Head of caudate nucleus (tissue), 42 donors: ENCODE measurements at regions not wholly inside any gene's neighbourhood (a gene's known extent, or its start where the extent isn't known, plus 50 kb on each side); places are given as distances from the start of the nearest gene placed in this dataset.
"Not testable (repeated sequence)": the region's sequence is repeated elsewhere in the genome, so short reads cannot be mapped to it uniquely, and the experiment has no call there.

ENCODE experiments used
- DNase-seq, 42 donors: peaks; one replicate each; pipeline versions ENCODE4 v3.0.0 to v3.0.0-alpha.2; 2020 to 2021; ENCODE audit warnings: mixed read lengths in 7 of 42
- intact Hi-C: fragments of 100-400 bp; cut with DNase I; formaldehyde crosslinking; loops from one replicate; pipeline ENCODE4 v1.15.0; 2022

GRCh38 chr1:14372526-14372925 is 226.0 kb upstream of the KAZN start:
- no peak for DNase-seq
- intact Hi-C loops = no loop called here

- intact Hi-C loops = no loop called here
- no peak for DNase-seq
These were observed 225.3 kb upstream of the KAZN start for GRCh38 chr1:14373081-14373758.

GRCh38 chr1:14375226-14375625 is 223.3 kb upstream of the KAZN start:
- no peak for DNase-seq
- intact Hi-C loops = no loop called here

DNA sequence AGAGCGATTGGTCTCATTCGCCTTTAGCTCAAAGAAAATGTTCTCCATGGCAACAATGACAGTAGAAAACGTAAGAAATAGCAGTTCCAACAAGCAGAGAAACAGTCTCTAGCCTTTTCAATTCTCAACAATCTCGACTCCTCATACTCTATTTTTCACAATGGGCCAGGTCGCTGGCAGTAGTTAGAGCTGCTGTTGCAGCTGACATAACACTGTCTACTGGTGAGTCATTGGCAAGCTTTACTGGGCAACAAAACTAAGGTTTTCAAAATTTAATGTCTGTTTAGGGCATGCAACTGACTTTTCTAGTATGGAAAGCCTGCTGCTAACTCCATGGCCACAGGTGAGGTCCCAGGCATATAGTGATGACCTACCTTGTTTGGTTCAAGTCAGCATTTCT is 221.1 kb upstream of the KAZN start:
- no peak for DNase-seq
- intact Hi-C loops = no loop called here

- DNase-seq = no peak
- intact Hi-C loops = no loop called here
These were observed 218.1 kb upstream of the KAZN start for GRCh38 chr1:14380408-14380807.

GRCh38 chr1:14390816-14391215 is 207.7 kb upstream of the KAZN start:
- intact Hi-C loops = no loop called here
- DNase-seq = no peak

DNA sequence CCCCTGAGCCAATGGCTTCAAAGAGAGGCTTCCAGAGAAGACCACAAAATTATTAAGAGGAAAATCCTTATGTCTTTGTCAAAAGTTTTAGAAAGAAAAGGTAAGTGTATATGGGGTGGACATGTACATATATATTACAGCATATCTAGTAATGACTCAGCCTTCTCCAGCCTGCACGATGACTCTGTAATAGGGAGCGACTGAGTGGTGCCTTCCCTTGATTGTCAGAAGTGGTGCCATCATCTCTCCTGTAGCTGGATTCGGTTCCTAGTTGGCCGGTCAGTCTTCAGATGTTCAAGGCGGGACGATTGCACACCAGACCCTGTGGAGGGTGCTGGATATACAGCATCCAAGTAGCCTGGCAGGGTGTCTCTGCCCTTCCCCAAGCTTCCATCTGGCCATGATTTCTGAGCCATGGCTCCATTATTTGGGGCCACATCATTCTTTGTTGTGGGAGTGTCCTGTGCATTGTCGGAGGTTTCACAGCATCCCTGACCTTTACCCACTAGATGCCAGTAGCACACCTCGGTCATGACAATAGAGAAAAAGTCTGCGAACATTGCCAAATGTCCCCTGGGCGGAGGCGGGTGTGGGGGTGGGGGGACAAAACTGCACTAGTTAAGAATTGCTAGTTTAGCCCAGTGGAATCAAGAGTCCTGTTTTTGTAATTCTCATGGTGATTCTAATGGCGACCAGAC is 206.2 kb upstream of the KAZN start:
- intact Hi-C loops = no loop called here

GRCh38 chr1:14392859-14393365 is 205.6 kb upstream of the KAZN start:
- DNase-seq = no peak
- intact Hi-C loops = no loop called here

More for the DNA sequence above, 206.2 kb upstream of the KAZN start:
- DNase-seq = no peak

- intact Hi-C loops = no loop called here
- peak in 1 of 42 donors; percentile 32 for DNase-seq
These were observed 202.4 kb upstream of the KAZN start for GRCh38 chr1:14396100-14396499.

- intact Hi-C loops = no loop called here
- DNase-seq = peak in 1 of 42 donors; percentile 32
These were observed 194.4 kb upstream of the KAZN start for GRCh38 chr1:14403961-14404645.

- intact Hi-C loops = no loop called here
- no peak for DNase-seq
These were observed 193.6 kb upstream of the KAZN start for GRCh38 chr1:14404862-14405301.

GRCh38 chr1:14412235-14412634 is 186.2 kb upstream of the KAZN start:
- intact Hi-C loops = loop anchor here (10.0 kb wide), 1 partner anchor 147 kb away; no protein-coding TSS in a partner anchor
- no peak for DNase-seq

DNA sequence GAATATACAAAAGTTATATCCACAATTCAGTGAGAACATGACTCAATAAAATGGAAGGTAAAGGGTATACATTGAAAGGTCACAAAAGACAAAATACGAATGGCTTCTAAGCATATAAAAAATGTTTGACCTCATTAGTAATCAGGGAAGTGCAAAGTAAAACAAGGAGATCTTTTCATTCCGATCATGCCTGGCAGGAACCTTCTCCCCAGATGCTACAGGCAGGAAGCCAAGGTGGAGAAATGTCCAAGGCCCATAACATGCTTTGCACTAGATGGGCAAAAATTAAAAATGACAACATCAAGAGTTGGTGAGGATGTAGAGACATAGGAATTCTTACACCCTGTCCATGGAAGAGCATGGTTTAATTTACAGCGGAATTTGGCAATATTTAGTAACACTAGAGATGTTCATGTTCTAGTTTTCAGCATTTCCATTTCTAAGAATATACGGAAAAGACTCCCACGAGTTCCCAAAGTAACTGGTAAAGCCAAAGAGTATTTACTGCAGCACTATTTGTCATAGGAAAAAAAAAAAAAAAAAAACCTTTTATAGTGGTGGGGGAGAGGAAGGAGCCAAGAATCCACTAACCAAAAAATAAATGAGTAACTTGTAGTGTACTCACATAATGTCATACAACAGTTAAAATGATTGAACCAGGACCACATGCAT is 184.5 kb upstream of the KAZN start:
- intact Hi-C loops = loop anchor here (10.0 kb wide), 1 partner anchor 149 kb away; no protein-coding TSS in a partner anchor
- peak in 39 of 42 donors; percentile 21 to 88 (median 61) for DNase-seq

GRCh38 chr1:14415396-14415795 is 183.1 kb upstream of the KAZN start:
- DNase-seq = peak in 1 of 42 donors; percentile 36
- intact Hi-C loops = loop anchor here (10.0 kb wide), 1 partner anchor 151 kb away; no protein-coding TSS in a partner anchor

DNA sequence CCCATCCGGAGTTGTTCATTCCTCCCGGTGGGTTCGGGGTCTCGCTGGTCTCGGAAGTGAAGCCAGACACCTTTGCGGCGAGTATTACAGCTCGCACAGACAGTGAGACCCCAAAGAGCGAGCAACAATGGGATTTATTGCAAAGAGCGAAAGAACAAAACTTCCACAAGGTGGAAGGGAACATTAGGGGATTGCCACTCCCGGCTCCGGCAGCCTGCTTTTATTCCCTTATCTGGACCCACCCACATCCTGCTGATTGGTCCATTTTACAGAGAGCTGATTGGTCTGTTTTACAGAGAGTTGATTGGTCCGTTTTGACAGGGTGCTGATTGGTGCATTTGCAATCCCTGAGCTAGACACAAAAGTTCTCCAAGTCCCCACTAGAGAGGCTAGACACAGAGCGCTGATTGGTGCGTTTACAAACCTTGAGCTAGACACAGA is 178.7 kb upstream of the KAZN start:
- intact Hi-C loops = loop anchor here (10.0 kb wide), 1 partner anchor 155 kb away; no protein-coding TSS in a partner anchor
- DNase-seq = not testable (repeated sequence)

DNA sequence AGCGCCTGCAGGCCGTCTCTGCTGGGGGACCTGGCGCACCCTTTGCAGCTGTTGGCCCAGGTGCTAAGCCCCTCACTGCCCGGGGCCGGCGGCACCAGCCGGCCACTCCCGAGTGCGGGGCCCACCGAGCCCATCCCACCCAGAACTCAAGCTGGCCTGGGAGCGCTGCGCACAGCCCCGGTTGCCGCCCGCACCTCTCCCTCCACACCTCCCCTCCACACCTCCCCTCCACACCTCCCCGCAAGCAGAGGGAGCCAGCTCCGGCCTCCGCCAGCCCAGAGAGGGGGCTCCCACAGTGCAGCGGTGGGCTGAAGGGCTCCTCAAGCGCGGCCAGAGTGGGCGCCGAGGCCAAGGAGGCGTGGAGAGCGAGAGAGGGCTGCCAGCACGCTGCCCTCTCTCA is 177.8 kb upstream of the KAZN start:
- intact Hi-C loops = no loop called here

DNA sequence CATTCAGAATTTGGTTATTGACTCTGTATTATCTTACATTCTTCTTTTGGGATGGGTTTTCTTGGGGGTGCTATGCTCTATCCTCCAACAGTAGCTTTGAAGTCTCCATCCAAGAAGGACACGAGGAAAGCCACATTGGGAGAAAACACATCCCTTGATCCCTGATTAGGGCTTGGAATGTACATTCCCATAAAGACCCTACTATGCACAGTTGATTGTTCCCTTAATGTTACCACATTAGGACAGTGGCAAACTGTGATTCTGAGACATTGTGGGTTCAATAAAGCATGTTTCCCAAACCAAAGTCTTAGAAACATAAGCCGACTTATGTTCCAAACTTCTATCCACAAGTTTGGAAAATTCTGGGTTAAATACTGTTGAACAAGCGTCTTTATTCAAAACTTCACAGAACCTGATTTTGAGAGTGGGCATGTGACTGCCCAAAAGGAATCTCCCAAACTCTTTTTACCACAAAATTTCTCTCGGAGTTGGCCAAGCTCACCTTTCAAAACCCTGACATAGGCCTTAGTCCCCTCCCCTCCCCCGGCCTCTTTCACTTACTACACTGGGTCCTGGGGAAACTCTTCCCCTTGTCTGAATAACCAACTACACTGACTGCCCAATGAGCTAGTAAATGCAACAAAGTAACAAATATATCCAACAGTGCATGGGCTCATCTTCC is 177.0 kb upstream of the KAZN start:
- DNase-seq = peak in 1 of 42 donors; percentile 4
- intact Hi-C loops = no loop called here

More for the DNA sequence above, 177.8 kb upstream of the KAZN start:
- no peak for DNase-seq

- DNase-seq = peak in 1 of 42 donors; percentile 19
- intact Hi-C loops = no loop called here
These were observed 176.4 kb upstream of the KAZN start for GRCh38 chr1:14421977-14422609.
